Activated CD8-positive, alpha-beta memory T cell treated with anti-CD3 and anti-CD28 coated beads for 4 hours (primary cell): ENCODE measurements at regions not wholly inside any gene's neighbourhood (a gene's known extent, or its start where the extent isn't known, plus 50 kb on each side); places are given as distances from the start of the nearest gene placed in this dataset.

ENCODE experiments used
- DNase-seq, 2 donors: peaks; one replicate each; pipeline ENCODE4 v3.0.0-alpha.2; 2020; ENCODE audit warnings: low read depth in 2 of 2

DNA sequence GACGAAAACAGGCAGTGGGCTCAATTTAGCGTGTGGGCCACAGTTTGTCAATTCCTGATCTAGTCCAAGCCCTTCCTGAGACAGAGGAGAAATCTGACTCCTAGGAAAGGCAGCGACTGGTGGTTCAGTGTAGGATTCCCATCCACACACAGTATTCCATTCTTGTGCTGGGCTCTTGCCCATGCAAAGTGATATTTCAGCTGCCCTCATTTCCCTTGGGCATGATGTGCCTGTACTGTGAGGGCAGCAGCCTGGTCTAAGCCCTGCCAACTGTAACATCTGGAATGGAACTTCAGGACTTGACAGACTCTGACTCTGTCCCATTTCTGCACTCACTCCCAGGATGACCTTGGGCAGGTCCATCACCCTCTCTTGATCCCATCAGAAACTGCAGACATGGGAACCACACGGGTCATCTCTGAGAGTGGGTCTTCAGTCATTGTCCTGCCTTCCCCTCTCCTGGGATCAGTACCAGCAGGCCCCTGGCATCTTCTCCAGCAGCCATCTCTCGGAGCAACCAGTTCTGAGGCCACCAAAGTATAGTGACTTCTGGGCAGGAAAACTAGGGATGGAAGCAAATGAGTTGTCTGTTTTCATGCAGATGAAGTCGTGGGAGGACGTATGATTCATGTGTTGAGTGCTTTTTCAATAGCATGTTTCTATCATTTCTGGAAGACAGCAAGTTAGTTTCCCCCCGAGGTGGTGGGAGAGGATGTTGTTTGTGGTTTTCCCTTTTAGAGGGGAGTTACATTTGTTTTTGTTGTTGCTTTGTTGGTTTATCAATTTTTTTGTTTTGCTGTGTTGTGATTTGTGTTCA, 54.2 kb upstream of the BCL2L14 start:
- DNase-seq, result no peak

DNA sequence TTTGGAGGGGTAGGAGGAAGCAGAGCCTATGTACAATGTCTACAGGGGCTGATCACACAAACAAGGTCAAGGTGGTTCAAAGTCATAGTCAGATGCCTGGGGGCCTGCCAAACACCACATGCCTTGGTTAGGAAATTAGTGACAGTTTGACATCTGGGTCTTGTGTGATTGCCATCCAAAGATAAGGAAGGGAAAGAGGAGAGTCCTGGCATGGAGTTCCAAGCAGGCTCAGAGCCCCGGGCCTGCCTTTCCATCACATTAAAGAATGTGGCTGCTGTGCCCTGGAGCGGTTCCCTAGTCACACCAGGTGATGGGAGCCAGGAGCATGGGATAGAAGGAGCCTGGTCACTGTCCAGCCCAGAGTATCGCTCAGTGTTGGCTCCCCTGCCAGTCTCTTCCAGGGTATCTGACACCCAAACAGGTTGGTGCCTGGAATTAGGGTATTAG, 53.6 kb upstream of the BCL2L14 start:
- DNase-seq, result no peak

DNA sequence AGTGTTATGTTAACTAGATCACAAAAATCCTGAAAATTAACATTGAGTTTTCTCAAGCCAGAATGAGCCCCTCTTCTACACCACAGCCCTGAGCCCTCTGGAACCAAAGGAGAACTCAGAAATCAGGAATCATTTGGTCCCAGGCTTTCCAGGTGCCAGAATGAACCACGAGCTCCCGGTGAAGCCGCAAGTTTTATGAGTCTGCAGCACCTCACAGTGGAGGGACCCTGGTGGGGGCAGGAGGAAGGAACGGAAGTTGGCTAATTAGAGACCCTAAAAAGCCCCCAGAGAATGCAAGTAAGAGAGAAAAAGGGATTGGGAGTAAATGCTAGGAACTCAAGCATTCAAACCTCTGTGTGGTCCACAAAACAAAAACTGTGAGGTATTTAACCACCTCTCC, 52.9 kb upstream of the BCL2L14 start:
- DNase-seq, result no peak

DNA sequence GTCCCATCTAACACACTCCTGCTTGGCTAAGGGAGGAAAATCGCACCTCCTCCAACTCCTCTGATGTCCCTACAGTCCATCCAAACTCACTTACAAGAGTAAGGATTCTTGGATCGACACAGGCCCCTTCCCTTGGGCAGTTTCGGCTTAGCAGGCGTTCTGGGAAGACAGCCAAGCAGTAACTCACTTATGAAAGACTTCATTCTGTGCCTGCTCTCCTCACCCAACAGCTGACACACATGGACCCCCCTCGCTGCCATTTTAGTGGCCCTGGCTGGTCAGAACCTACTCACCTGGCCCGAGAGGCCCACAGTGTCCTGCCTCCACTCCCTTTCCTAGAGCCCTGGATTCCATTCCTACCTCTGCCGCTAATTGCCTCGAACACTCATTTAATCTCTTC, 52.3 kb upstream of the BCL2L14 start:
- no peak for DNase-seq

DNA sequence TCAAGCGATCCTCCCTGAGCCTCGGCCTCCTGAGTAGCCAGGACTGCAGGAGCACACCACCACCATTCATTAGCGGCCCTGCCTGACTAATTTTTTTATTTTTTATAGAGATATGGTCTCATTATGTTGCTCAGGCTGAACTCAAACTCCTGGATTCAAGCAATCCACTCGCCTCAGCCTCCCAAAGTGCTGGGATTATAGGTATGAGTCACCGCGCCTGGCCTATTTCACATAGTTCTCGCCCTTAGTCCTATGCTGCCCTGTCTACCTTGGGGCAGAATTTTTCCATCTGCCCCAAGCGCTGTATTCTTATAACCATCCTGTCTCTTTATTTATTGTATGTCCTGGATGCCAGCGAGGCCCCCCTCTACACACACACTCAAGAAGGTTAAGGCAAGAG, 50.9 kb upstream of the BCL2L14 start:
- no peak for DNase-seq

DNA sequence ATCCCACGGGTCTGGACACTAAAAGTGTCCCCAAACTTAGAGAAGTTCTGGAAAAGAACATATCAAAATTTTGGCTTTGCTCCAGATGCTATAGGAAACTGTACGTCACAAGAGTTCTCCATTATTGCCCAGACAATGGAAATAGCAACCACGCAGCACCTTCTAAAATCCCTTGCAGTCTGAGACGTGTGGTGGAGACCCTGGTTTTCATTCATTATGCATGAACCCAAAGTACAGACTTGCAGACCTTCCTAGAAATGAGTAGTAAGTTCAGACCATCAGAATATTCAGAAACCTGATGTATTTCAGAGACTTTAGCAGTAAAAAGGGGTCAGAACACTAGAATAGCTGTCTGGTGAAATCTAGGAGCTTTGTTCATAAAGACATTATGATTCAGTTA, 50.0 kb upstream of the BCL2L14 start:
- DNase-seq, result no peak
